GM18517 (cell line): ENCODE measurements at regions not wholly inside any gene's neighbourhood (a gene's known extent, or its start where the extent isn't known, plus 50 kb on each side); places are given as distances from the start of the nearest gene placed in this dataset.
"Not testable (repeated sequence)": the region's sequence is repeated elsewhere in the genome, so short reads cannot be mapped to it uniquely, and the experiment has no call there.

ENCODE experiments used
- ATAC-seq: cut with Tn5 transposase; IDR thresholded peaks from one replicate; pipeline ENCODE4 v1.9.1; 2021; ENCODE audit warnings: mild to moderate bottlenecking, moderate library complexity; ENCODE audit not compliant: unreplicated experiment

- ATAC-seq, result no peak
These were observed 610.4 kb upstream of the SLITRK6 start for GRCh38 chr13:86409466-86410241.

- no peak for ATAC-seq
These were observed 626.1 kb upstream of the SLITRK6 start for GRCh38 chr13:86425170-86425815.

DNA sequence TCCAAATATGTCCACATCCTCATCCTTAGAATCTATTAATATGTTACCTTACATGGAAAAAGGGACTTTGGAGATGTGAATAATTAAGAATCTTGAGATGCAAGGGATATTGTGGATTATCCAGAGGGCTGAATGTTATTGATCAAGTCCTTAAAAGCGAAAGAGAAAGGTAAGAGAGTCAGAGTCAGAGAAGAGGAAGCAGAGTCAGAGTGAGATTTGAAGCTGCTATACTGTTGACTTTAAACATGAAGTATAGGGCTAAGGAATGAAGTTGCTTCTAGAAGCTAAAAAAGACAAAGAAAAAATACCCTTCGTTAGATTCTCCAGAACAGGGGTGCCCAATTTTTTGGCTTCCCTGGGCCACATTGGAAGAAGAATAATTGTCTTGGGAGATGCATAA lies 627.2 kb upstream of the SLITRK6 start:
- no peak for ATAC-seq

GRCh38 chr13:86429756-86430155 lies 630.5 kb upstream of the SLITRK6 start:
- ATAC-seq, result no peak

DNA sequence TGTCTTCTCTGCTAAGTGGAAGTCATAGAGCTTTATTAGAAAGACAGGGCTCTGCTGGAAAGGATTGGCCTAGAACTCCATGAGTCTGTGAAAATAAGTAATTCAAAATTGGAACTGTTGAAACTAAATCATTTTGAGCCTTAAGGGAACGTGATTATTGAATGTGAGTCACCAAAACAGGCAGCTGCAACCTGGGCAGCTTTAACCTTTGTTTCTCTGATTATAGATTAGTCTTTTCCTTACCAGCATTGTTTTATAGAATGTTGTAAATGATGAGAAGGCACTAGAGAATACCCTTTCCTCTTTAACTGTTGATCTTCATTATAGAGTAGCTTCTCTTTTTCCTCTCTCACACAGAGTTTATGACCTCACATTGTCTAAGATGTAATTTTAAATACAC lies 638.8 kb upstream of the SLITRK6 start:
- no peak for ATAC-seq

DNA sequence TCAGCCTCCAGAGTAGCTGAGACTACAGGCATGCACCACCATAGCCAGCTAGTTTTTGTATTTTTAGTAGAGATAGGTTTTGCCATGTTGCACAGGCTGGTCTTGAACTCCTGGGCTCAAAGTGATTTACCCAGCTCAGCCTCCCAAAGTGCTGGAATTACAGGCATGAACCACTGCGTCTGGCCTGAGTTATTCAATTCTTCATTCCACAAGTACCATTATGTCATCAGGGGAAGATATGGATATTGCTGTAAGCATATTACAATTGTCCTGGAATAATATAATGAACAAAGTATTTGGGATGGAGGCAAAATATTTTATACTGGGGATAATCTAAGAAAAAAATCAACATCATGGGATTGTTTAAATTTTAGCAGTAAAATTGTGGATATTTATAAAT lies 646.0 kb upstream of the SLITRK6 start:
- ATAC-seq, result no peak

DNA sequence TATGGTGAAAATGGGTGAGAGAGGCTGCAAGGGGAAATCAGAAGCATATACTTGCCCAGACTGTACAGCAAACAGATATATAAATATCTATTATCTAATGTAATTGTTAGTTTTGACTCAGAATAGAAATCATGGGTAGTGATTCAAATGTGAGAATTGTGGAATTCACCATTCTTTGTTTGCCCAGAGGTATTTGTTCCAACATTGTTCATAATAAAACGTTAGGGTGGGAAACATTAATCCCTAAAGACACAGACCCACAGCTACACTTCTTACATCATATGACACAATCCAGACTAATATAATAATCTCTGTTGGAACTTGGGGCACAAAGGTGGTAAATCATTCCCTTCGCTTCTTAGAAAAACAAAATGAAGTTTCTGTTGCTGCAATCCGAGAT lies 646.5 kb upstream of the SLITRK6 start:
- ATAC-seq, result no peak

GRCh38 chr13:86446311-86446710 lies 647.1 kb upstream of the SLITRK6 start:
- no peak for ATAC-seq

DNA sequence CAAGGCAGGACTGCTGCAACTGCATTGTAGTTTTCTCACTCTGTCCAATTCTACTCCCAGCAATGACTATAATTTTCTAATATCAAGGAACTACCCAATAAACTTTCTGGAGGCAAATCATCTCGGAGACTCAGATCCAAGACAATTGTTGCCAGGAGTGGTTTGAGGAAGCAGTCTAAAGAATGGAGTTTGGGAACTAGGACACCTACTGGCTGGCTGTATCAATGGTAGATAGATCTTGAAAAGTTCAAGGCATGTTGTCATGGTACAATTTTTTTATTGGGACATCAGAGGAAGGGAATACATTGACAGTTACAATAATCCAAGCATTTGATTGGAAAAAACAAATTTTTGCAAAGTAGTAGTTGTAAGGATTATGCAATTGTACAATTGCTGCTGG lies 648.3 kb upstream of the SLITRK6 start:
- no peak for ATAC-seq

DNA sequence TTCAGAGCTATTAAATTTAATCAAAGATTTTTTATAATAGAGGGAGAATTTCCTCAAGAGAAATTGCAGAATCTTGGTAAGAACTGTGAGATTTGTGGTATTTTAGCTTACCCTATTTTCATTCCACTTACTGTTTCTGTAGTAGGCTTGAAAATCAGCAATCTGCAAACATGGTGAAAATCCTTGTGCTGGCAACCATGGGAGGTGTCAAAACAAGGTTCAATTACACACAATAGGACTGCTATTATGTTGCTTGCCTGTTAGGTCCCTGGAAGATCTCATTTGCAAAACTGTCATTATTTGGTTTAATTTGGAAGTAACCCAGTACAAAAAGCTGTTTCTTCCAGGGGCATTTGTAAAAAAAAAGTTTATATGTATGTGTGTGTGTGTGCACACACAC lies 662.8 kb upstream of the SLITRK6 start:
- no peak for ATAC-seq

DNA sequence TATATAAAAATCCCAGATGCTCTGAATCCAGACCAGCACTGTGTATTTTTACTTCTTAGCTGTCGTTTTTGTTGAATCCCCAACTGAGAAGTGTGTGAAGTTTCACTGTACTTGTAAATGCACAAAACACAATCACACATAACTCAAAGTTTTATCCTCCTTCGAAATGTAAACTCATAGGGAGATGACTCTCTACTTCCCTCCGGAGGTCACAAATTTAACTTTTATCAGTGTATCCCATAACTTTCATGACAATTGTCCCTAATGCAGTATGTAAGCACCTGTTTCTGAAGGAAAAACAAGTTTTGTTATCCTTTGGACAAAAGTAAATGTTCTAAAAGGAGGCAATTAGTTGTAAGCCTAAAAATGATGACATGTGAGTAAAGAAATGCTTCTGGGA lies 665.0 kb upstream of the SLITRK6 start:
- ATAC-seq, result no peak

DNA sequence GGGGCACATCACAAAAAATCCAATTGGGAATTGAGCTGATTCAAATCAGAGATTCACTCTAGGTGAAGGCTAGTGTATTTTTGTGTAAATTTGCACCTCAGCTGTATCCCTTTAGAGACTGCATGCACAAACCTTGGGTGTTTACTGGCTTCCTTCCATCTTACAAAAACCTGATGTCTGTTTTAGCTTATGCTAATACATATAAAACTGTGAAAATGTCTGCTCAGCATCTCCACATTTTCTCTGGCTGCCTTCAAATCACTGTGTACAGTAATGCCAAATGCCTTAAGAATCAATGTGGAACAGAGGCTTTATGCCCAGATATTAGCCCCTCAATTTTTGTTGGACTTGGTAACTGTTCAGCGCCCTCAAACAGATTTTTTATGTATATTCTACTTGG lies 675.8 kb upstream of the SLITRK6 start:
- ATAC-seq, result no peak

DNA sequence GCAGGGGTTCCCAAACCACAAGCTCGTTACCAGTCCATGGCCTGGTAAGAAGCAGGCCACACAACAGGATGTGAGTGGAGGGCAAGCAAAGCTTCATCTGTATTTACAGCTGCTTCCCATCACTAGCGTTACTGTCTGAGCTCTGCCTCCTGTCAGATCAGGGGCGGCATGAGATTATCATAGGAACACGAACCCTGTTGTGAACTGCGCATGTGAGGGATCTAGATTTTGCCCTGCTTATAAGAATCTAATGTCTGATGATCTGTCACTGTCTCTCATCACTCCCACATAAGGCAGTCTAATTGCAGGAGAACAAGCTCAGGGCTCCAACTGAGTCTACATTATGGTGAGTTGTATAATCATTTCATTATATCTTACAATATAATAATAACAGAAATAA lies 677.4 kb upstream of the SLITRK6 start:
- no peak for ATAC-seq

GRCh38 chr13:86486582-86486981 lies 687.4 kb upstream of the SLITRK6 start:
- no peak for ATAC-seq

DNA sequence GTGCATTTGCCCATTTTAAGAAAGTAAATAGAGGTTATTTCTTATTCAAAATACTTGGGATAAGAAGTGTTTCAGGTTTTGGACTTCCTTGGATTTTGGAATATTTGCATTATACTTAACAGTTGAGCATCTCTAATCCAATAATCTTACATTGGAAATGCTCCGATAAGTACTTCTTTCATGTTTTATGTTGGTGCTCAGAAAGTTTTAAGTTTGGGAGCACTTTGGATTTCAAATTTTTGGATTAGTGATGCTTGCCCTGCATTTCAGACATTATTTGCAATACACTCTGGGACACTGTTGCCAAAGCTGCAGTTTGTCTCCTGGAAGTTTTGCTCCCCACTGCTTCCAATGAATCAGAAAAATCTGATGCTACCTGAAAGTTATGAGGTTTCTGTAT lies 691.9 kb upstream of the SLITRK6 start:
- ATAC-seq, result no peak

DNA sequence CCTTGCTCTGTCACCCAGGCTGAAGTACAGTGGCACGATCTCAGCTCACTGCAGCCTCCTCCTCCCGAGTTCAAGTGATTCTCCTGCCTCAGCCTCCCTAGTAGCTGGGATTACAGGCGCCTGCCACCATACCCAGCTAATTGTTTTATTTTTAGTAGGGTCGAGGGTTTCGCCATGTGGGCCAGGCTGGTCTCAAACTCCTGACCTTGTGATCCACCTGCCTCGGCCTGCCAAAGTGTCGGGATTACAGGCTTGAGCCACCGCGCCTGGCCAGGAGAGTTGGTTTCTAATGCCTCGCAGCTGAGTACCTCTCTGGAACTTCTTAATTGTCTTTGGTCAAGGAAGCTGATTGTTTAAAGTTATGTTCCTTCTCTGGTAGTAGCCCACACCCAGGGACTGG lies 702.7 kb upstream of the SLITRK6 start:
- ATAC-seq, result not testable (repeated sequence)

- ATAC-seq, result no peak
These were observed 711.6 kb upstream of the SLITRK6 start for GRCh38 chr13:86510792-86511191.

DNA sequence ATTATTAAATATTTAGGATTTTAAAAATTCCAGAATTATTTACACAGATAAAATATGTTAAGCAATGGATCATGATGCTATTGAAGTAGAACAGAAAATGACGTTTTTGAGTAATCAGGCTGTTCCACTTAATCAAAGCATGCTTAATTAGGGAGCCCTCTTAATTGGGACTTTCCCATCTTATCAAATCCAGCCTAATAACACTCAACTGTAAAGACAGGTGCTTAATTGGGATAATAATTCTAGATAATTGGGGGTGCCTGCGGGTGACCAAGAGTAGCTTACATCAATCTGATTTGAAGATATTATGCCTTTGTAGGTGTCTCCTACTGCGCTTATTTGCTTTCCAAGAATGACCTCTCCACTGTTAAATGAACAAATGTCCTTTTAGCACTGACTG lies 742.2 kb upstream of the SLITRK6 start:
- ATAC-seq, result no peak

- no peak for ATAC-seq
These were observed 754.8 kb upstream of the SLITRK6 start for GRCh38 chr13:86554066-86554465.

- ATAC-seq, result no peak
These were observed 760.7 kb upstream of the SLITRK6 start for GRCh38 chr13:86559901-86560300.

- no peak for ATAC-seq
These were observed 763.6 kb upstream of the SLITRK6 start for GRCh38 chr13:86562866-86563265.

DNA sequence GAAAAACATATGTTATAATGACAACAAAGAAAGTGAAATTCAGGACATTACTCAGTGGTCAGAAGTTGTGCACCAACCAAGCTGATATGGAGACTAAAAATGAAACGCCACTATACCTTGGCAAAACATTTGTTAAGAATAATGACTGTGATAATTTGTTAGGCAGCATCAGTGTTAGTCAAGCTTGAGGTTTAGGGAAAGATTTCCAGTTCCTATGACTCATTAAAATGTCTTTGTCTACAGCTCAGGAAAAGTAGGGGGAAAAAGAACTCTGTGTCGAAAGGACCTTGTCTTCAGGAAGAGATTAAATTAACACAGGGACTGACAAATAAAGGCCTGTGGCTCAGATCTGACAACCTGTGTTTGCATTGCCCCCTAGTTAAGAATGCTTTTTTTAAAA lies 764.1 kb upstream of the SLITRK6 start:
- ATAC-seq, result no peak

DNA sequence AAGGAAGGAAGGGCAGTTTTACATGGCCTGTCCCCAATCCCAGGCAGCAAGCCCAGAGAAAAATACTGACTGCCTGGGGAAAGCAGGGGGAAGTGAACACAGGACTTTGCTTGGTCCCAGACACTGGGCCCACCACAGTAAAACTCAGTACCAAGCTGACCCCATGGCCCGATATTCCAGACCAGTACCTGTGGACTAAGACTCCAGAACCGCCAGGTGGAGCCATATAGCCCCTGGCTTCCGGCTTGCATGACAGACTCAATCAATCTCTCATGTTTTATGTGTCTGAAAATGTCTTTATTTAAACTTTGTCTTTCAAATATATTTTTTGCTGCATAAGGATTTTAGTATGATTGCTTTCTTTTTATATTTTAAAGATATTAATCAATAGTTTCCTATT lies 767.9 kb upstream of the SLITRK6 start:
- ATAC-seq, result no peak
